ENCODE measurements at regions not wholly inside any gene's neighbourhood (a gene's known extent, or its start where the extent isn't known, plus 50 kb on each side); places are given as distances from the start of the nearest gene placed in this dataset.

GRCh38 chr7:47119261-47119865 lies 462.5 kb downstream of the TNS3 start:
- TF ChIP-seq POLR2A (IDR thresholded peaks at IDR 0.05; ENCODE audit: low read depth, low read length) (no peak), POLR2AphosphoS5 (IDR thresholded peaks at IDR 0.05; ENCODE audit: low read depth, low read length) (no peak), POU2F2 (IDR thresholded peaks at IDR 0.05; ENCODE audit: low read depth, low read length) (no peak), SPI1 (IDR thresholded peaks at IDR 0.05; ENCODE audit: low read depth, low read length) (no peak), TAF1 (IDR thresholded peaks at IDR 0.05; ENCODE audit: low read depth, low read length) (no peak), PAX5 (IDR thresholded peaks at IDR 0.05; ENCODE audit: insufficient read depth, low read length, severe bottlenecking) (no peak)
